HG03354 (cell line): ENCODE measurements at regions not wholly inside any gene's neighbourhood (a gene's known extent, or its start where the extent isn't known, plus 50 kb on each side); places are given as distances from the start of the nearest gene placed in this dataset.

Experiments used
- ATAC-seq: cut with Tn5 transposase; IDR thresholded peaks from one replicate; pipeline ENCODE4 v1.9.1; 2021; ENCODE audit warnings: mild to moderate bottlenecking; ENCODE audit not compliant: unreplicated experiment, poor library complexity, severe bottlenecking

DNA sequence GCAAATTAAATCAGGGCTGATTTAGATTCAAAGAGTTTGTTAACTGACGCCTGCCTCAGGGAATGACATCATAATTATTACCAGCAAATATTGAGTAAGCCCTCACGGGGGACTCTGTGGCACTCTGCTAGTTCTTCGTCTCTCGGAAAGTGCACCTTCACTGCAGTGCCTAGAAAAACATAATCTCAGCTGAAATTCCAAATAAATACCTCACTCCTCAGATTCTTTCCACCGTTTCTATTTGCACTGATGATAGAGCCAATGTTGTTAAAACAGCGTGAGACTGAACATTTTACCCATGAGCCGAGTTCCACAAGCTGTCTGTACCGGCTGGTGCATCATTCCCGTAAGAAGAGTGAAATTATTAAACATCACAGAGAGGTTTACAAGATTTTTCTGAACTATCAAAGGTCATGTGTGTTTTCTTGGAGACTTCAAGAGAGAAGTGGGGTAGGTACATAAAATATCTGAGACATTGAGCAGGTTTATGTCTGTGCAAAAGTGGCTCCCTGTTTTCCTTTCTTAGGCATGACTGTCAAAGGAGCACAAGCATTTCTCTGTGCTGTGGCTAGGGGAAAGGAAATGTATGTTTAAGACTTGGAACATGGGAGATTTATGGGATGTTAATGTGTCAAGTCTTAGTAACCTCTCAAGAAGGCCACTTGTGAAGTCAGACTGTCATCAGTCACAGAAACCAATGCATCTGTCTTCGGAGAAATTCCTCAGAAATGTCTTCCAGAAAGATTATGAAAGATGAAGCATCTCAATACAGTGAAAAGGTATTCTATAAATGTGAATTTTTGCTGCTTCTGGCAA, 119.6 kb downstream of the CBLL2 start:
- no peak for ATAC-seq

DNA sequence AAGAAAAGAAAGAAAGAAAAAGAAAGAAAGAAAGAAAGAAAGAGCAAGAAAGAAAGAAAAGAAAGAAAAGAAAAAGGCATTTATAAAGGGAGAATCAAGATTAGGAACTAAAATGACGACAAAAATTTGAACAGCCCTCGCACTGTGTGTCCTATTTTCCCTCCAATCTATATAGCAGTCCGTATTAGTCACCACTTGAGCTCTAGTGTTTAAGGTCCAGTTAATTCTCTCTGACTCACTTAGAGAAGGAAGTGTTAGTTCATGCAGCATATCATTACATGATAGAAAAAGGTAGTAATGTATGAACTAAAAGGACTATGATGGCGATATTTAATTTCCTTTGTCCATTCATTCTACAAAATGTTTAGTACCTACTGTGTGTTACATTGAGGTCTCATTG, 122.7 kb downstream of the CBLL2 start:
- no peak for ATAC-seq

DNA sequence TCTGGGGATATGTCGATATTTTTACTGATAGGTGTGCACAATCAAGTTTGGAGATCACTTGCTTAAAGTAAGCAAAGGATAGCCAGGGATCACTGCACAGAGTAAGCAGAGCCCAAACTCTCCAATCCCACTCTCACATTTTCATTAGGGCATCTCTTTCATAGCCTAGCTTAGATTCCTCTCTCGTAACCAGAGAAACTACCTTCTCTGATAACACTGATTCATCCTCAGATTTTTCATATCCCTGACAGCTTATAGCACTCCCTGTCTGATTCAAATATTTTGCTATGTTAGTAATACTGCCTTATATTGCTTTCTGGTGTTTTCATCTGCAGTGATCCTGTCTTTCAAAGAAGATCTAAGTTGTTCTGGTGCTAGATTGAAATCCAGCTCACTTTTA, 123.7 kb downstream of the CBLL2 start:
- no peak for ATAC-seq

DNA sequence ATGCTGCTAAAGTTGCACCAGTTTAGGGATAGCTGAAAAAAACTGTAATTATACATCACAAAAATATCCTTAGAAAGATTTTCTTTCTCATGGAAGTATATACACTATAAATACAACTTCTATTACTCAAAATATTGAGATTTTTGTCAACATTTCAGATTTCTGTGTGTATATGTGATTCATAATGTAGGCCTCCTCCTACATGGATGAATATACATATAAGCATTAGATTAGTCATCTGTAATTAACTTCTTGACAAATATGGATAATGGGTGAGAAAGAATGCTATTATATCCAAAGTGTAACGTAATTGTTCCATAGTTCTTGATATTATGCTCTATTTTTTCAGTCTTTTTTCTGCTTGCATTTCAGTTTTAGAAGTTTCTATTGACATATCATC, 124.9 kb downstream of the CBLL2 start:
- ATAC-seq = no peak

DNA sequence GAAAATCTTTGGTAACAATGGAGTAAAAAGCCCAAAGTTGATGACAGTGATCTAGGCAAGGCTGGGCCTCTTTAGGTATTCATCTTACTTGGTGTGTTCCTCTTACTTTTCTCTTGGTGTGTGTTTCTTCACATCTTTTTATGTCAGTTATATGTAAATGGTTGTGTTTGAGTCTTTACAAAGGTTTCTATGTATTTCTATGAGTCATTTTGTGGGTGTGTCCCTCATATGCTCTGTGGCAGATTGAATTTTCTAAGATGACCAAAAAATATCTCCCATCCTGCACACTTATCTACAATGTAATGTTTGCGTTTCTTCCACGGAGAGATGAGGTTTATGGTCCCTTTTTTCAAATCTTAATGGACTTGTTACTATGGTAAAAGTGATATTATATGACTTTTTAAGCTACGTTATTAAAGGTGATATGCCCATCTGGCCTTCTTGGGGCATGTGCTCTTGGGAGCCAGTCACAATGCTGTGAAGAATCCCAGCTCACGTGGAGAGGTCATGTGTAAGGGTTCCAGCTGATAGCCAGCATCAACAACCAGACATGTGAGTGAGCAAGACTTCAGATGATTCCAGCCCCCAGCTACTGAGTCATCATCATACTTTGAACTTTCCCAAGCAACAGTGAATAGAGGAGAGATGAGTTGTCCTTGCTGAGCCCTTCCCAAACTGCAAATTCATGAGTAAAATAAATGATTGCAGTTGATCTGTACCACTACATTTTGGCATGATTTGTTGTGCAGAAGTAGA, 126.9 kb downstream of the CBLL2 start:
- ATAC-seq = no peak

DNA sequence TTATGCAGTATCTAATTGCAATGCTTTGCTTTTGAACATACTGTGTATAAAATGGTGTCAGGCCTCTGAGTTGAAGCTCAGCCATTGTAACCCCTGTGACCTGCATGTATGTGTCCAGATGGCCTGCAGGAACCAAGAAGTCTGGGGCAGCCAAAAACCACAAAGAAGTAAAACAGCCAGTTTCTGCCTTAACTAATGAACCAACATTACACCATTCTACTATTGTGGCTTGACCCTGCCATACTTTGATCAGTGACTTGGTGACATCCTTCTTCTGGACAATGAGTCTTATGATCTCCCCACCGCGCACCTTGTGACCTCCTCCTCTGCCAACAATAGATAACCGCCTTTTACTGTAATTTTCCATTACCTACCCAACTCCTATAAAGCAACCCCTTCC, 131.6 kb downstream of the CBLL2 start:
- no peak for ATAC-seq

DNA sequence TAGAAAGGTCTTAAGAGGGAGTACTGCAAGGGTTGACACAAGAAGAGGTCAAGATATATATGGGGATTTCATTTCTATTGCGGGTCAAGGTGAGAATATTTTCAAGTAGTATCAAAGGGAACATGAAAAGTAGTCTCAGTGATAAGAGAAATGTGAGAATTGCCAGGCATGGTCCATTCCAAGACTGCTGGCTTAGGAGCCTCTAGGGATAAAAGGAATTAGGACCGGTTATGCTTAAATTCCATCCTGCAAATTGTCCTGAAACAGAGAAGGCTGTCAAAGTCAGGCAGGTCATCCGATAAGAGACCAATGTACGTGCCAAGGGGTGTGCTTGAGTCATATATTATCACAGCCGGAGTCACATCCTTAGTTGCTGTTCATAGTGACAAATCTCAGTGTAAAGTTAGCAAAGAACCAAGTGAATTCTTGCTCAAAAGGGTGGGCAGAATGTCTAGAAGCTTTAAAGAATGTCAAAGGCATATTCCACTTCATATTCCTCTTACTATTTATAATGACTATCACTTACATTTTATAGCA, 133.6 kb downstream of the CBLL2 start:
- no peak for ATAC-seq

DNA sequence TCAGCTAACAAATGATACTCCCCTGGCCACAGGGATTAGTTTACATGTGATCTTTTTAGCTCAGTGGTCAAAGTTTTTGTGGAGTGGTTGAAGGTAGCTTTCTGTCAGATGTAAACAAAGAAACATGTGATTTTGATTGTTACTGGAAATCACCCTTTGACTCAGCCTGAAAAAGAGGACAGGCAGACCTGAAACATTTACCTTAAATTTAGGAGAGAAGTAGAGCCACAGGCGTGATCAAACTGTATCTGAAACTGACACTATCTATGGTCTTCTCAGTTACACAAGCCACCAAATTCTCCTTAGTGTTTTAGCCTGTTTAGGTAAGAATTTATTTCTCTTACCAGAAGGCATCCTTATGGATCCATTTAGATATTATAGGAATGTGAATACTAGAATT, 136.7 kb downstream of the CBLL2 start:
- ATAC-seq = no peak

DNA sequence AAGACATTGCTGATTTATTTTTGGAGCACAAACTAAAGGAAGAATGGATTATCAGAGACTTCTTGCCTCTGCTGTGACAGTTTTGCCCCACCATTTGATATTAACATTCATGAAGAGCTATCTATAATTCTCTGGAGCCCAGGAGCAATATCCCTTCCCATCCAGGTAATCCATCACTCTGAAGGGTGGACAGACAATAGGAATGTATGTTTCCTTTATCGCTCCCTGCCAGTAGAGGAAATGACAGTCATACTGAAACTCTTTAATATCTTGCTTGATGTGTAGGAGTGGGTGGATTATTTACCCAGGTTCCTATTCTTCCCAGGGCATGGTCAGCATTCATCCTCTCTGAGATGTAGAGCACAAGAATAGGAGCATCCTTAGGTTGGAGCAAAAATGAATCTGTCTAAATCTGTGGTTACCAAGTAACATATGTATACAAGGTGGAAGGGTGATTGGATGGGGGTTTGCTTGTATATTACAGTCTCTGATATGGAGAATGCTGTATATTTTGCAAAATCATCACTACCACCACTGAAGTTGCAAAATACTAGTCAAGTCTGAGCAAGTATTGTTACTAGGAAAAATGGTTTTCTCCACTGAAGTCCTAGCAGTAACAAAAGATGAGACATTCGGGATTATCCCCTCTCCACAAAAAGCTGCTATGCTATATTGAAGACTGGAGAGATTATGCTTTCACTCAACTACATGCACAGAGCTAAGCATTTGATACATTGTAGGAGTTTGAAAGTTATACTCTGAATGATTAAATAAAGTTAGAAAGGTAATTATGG, 151.6 kb downstream of the CBLL2 start:
- no peak for ATAC-seq

DNA sequence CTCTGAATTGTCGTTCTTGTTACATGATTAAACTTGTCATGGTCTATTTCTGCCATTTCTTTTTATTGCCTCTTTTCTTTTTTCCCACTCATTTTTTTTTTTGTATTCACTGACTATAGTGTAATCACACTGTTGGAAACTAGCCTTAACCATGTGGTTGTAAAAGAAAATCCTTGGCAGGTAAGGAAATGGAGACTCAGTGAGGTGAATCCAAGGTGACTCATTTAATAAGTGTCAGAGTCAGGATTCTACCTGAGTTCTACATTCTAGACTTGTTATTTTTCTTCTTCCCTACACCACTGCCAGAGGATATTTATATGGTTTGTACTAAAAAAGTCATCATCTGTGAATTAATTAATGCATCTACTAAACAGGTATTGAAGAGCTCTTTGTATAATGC, 152.2 kb downstream of the CBLL2 start:
- no peak for ATAC-seq

DNA sequence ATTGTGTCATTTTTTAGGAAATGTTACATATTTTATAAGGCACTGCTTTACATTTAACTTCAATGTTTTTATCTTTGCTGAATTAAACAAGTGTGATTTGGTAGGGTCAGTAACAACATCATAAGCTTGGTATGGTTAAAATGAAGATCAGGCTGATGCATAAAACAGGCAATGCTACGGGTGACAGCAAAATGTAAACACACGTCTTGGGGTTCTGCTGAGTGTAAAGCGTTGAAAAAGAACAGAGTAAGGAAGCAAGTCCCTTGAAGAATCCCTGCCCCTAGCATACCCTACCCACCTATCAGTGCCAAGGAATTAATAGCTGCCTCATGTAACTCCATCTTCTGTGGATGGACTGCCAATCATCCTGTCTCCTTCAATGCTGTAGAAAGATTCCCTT, 157.0 kb downstream of the CBLL2 start:
- ATAC-seq = no peak

DNA sequence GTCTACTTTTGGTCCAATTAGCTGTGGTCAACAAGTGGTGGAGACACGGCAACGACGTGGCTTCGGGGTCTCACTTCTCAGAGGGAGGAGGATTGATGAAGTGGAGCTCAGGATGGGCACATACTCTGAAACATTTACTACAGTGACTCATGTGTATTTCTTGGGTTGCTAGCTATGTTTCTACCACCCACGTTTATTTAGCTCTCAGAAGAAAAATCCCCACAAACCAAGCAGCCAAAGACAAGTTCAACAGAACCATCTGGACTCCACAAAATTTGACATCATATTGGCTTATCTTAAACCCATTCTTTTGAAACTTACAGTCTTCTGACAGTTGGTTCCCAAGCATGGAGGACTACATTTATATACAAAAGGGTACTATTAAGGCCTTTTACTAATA, 158.0 kb downstream of the CBLL2 start:
- ATAC-seq = no peak

DNA sequence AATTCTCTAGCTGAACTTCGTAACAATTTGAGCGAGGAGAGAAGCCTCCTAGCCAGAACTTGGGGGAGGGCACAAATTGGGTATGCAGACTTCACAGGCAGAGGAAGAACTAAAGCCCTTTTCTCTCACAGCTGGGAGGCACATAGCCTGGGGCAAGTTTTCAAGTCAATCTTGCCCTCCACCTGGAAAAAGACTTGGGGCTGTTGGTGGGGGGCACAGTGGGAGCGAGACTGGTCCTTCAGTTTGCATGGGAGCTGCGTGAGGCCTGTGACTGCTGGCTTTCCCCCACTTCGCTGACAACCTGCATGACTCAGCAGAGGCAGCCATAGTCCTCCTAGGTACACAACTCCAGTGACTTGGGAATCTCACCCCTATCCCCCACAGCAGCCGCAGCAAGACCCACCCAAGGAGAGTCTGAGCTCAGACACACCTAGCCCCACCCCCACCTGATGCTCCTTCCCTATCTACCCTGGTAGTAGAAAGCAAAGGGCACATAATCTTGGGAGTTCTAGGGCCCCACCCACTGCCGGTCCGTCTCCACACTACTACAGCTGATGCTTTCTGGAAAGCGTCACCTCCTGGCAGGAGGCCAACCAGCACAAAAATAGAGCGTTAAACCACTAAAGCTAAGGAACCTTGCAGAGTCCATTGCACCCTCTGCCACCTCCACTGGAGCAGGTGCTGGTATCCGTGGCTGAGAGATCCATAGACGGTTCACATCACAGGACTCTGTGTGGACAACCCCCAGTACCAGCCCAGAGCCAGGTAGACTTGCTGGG, 160.8 kb downstream of the CBLL2 start:
- no peak for ATAC-seq

DNA sequence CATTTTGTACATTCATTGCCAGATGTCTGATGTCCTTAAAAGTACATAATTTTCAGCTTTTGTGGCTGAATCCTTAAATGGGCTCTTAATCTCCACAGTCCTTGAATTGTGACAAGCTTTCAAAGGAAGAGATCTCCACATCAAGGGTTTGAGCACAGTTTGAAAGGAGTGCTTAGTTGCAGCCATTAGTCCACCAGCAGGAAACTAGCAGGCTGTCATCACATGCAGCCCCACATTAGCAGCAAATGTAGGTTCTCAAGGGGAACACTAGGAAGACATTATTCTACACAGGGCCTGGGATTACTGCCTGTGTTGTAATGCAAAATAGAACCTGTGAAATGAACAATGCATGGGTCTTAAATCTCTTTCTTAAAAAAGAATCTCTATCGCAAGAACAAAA, 173.2 kb downstream of the CBLL2 start:
- no peak for ATAC-seq

DNA sequence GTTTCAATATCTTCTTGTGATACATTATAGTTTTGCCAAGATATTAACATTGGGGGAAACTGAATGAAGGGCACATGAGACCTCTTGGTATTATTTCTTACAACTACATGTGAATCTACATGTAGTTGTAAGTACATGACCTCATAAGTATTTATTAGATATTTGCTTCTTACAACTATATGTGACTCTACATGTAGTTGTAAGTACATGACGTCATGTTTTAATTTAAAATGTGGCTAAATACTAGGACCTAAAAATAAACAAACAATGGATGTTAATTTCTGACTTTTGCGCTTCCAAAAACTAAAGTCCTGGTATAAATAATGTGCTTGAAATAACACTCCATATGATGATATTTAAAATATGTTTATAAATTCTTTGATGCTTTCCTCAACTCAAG, 190.2 kb downstream of the CBLL2 start:
- ATAC-seq = no peak

DNA sequence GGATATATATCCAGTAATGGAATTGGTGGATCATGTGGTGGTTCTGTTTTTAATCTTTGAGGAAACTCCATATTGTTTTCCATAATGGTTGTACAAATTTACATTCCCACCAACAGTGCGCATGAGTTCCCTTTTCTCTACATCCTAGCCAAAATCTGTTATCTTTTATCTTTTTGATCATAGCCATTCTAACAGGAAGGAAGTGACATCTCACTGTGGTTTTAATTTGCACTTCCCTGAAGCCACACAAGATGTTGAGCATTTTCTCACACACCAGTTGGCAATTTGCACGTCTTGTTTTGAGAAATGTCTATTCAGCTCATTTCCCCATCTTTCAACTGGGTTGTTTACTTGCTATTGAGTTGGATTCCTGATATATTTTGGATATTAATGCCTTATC, 194.9 kb downstream of the CBLL2 start:
- ATAC-seq = no peak

DNA sequence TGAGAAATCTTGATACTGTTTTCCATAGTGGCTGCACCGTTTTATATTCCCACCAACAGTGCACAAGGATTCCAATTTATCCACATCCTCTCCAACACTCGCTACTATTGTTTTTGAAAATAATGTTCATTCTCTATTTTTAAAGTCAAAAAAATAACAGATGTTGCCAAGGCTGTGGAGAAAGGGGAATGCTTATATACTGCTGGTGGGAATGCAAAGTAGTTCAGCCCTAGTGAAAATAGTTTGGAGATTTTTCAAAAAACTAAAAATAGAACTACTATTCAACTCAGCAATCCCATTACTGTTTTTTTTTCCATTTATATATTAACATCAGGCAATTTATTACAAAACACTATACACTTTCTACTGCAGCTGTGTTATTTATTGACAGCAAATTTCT, 208.7 kb downstream of the CBLL2 start:
- no peak for ATAC-seq

DNA sequence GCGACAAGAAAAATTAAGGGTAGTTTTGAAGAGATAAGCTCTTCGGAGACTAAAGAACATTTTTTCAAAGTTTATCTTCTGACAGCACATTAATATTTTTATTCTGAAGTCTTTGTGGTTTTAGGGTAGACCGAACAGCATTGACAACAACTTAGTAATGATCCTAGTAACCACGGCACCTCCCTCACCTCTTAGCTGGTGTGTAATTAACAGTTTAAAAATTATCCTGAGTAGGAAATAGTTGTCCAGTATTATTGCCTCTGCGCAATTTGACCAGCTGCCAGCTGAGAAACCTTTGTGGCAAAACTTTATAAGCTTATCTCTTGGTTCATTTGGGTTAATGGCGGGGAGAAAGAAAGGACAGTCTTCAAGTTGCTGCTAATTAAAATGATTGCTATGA, 213.6 kb downstream of the CBLL2 start:
- ATAC-seq = no peak

DNA sequence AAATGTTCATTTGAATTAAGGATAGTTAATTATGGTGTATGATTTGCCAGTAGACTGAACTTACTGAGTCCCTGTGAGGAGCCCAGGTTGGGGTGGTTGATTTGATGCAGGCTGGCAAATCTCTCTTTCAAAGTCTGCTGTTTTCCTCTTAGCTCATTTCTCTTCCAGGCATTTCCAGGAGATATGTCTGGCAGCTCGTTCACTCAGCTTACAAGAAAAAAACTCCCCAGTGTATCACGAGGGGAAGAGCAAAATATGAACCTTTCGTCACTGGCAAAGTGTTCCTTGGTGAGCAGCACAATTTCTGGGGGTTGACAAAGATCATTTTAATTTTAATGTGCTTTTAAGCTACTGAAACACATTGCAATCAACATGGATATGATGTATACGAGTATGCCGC, 244.2 kb downstream of the CBLL2 start:
- ATAC-seq = no peak
